ENCODE measurements at regions not wholly inside any gene's neighbourhood (a gene's known extent, or its start where the extent isn't known, plus 50 kb on each side); places are given as distances from the start of the nearest gene placed in this dataset.

GRCh38 chr6:132236281-132236680 is 165.0 kb downstream of the MOXD1 start:
- TF ChIP-seq CTCF (IDR thresholded peaks at IDR 0.05) (no peak), EP300 (IDR thresholded peaks at IDR 0.05) (no peak), POLR2A (IDR thresholded peaks at IDR 0.05) (no peak)
